AG04449 (cell line): ENCODE measurements at regions not wholly inside any gene's neighbourhood (a gene's known extent, or its start where the extent isn't known, plus 50 kb on each side); places are given as distances from the start of the nearest gene placed in this dataset.

Experiments
- CTCF ChIA-PET: fragments of 350-600 bp; formaldehyde crosslinking; extraction: SDS; loops from one replicate; lab custom pipeline; 2021; ENCODE audit warnings: antibody characterized with exemption; lab: Yijun Ruan, JAX
- POLR2A ChIA-PET: fragments of 400-600, 350-600 bp; formaldehyde crosslinking; extraction: SDS; loops from one replicate; lab custom pipeline; 2020; ENCODE audit warnings: antibody characterized with exemption, inconsistent platforms; lab: Yijun Ruan, JAX
- DNase-seq: peaks from one replicate; pipeline ENCODE4 v3.0.0-alpha.2; 2010; ENCODE audit warnings: low read depth, low spot score
- H3K4me3 ChIP-seq: 2 replicates; pipeline ENCODE4 v1.5.1; 2011; ENCODE audit warnings: low read depth, mild to moderate bottlenecking, control low read depth, low read length
- CTCF ChIP-seq: IDR thresholded peaks from one replicate; pipeline ENCODE4 v1.5.1; 2011; ENCODE audit warnings: mild to moderate bottlenecking, moderate library complexity, low read length, control low read depth, inconsistent platforms; ENCODE audit not compliant: insufficient read depth; ENCODE audit errors: missing control alignments

GRCh38 chr2:16161085-16161565, 220.8 kb downstream of the MYCN start:
- CTCF ChIA-PET: no interaction called here
- POLR2A ChIA-PET: no interaction called here
- TF ChIP-seq CTCF: no peak
- DNase-seq: no peak
- H3K4me3 ChIP-seq: no peak overlapping the region

DNA sequence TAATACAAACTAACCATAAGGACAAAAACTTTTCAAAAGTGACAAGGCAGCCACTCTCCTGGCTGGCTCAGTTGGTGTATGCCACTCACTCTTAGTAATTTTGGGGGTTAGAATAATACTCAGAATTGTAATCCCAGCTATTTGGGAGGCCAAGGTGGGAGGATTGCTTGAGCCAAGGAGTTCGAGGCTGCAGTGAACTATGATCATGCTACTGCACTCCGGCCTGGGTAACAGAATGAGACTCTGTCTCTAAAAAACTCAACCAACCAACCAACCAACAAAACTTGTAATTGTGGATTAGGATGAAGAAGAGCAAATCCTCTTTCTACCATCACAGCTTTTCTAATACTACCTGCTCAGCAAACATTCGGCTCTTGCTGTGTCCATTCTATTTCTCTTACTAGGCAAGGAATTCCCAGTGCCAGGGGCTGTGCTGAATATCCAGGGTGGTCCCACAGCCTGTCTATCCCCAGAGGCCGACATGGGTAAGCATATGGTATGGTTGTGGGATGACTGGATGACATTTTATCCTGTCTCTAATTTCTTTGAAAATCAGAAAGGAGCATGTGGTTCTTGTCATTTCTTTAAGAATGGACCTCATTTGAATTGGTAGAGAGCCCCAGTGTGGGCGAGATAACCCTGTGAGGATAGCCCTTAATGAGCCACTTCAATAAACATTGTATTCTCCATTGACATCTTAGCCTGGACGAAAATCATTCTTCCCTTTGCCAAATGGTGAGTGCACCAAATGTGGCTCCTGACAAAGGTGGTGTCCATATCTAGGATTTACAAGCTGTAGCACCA, 220.1 kb downstream of the MYCN start:
- no peak overlapping the region for H3K4me3 ChIP-seq
- ChIA-PET CTCF (no interaction called here), POLR2A (no interaction called here)
- no peak for TF ChIP-seq CTCF
- no peak for DNase-seq

DNA sequence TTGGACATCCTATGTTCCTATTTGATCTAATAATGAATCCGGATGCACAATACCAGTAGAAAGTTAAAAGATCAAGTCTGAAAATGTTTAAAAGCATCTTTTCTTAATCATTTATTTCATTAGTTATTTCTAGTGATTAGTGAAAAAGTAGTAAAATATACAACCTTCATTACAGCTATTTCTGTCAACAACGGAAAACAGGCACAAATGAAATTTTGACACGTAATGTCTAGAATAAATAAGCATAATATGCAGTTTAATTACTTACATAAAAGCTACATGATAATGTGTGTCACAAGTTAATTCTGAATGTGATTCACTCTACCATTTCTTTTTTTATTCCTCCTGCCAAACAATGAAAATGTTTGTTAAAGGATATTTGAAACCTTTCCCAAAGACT, 216.1 kb downstream of the MYCN start:
- DNase-seq: no peak

GRCh38 chr2:16155766-16156165, 215.4 kb downstream of the MYCN start:
- CTCF ChIA-PET: no interaction called here
- POLR2A ChIA-PET: no interaction called here
- no peak for TF ChIP-seq CTCF
- no peak for DNase-seq
- no peak overlapping the region for H3K4me3 ChIP-seq

More for the DNA sequence above, 216.1 kb downstream of the MYCN start:
- TF ChIP-seq CTCF: no peak
- ChIA-PET POLR2A (no interaction called here), CTCF (no interaction called here)
- H3K4me3 ChIP-seq: no peak overlapping the region

- ChIA-PET CTCF (no interaction called here), POLR2A (no interaction called here)
- no peak for DNase-seq
- H3K4me3 ChIP-seq: no peak overlapping the region
- no peak for TF ChIP-seq CTCF
Observed at GRCh38 chr2:16155366-16155765, 215.0 kb downstream of the MYCN start.

DNA sequence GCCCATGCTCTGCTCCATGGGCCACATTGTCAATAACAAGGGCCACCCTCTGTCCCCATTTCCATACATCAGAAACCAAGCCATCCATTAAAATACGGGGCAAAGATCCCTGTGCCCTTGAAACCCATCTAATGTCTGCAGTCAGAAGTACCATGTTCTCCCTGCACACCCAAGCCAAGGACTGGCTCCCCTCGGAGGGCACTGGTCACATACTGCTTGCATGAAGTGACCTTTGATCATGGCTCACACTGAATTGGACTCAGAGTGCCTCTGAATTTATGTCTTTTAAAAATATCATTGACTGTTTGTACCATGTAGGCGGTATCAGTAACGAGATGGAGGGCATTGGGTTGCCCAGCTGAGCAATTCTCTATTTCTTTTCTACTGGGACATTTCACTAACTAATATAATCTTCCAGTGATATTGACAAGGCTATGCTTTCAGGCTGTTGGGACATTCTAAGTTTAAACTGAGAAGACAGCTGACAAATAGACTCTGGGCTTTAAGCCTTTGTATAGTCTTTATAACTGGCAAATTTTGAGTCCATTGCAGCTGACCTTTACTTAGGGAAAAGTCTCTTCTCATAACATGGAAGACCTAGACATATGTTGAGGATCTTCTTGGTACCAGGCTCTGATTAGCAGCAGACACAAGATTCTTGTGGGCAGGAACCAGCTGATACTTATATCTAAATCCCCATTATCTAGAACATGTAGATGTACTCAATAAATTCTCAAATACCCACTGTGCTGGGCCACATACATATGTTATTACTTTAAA, 214.3 kb downstream of the MYCN start:
- TF ChIP-seq CTCF: no peak
- DNase-seq: no peak
- POLR2A ChIA-PET: no interaction called here
- CTCF ChIA-PET: no interaction called here
- H3K4me3 ChIP-seq: no peak overlapping the region
